CMK (cell line): ENCODE measurements at regions not wholly inside any gene's neighbourhood (a gene's known extent, or its start where the extent isn't known, plus 50 kb on each side); places are given as distances from the start of the nearest gene placed in this dataset.

Source experiments
- DNase-seq: peaks from one replicate; pipeline ENCODE4 v3.0.0-alpha.2; 2010; ENCODE audit warnings: low read depth

- no peak for DNase-seq
Measured at GRCh38 chr11:134644476-134645456, 232.7 kb upstream of the B3GAT1 start.

- DNase-seq: no peak
Measured at GRCh38 chr11:134643115-134644012, 231.3 kb upstream of the B3GAT1 start.

GRCh38 chr11:134642206-134642605 is 230.2 kb upstream of the B3GAT1 start:
- DNase-seq: no peak

- no peak for DNase-seq
Measured at GRCh38 chr11:134640971-134641968, 229.2 kb upstream of the B3GAT1 start.

GRCh38 chr11:134640536-134640935 is 228.5 kb upstream of the B3GAT1 start:
- DNase-seq: no peak

- no peak for DNase-seq
Measured at GRCh38 chr11:134639586-134640330, 227.7 kb upstream of the B3GAT1 start.

GRCh38 chr11:134638796-134639430 is 226.9 kb upstream of the B3GAT1 start:
- DNase-seq: no peak

- no peak for DNase-seq
Measured at GRCh38 chr11:134637091-134638015, 225.3 kb upstream of the B3GAT1 start.

- no peak for DNase-seq
Measured at GRCh38 chr11:134636071-134636470, 224.0 kb upstream of the B3GAT1 start.

GRCh38 chr11:134634897-134635831 is 223.1 kb upstream of the B3GAT1 start:
- no peak for DNase-seq

- no peak for DNase-seq
Measured at GRCh38 chr11:134633276-134633675, 221.2 kb upstream of the B3GAT1 start.

- DNase-seq: no peak
Measured at GRCh38 chr11:134632347-134633119, 220.5 kb upstream of the B3GAT1 start.

- no peak for DNase-seq
Measured at GRCh38 chr11:134630861-134631260, 218.8 kb upstream of the B3GAT1 start.

- no peak for DNase-seq
Measured at GRCh38 chr11:134628426-134628825, 216.4 kb upstream of the B3GAT1 start.

GRCh38 chr11:134626032-134626431 is 214.0 kb upstream of the B3GAT1 start:
- DNase-seq: no peak

- no peak for DNase-seq
Measured at GRCh38 chr11:134625631-134626030, 213.6 kb upstream of the B3GAT1 start.

- DNase-seq: no peak
Measured at GRCh38 chr11:134625151-134625550, 213.1 kb upstream of the B3GAT1 start.
